ENCODE measurements at regions not wholly inside any gene's neighbourhood (a gene's known extent, or its start where the extent isn't known, plus 50 kb on each side); places are given as distances from the start of the nearest gene placed in this dataset.
"Not testable (repeated sequence)": the region's sequence is repeated elsewhere in the genome, so short reads cannot be mapped to it uniquely, and the experiment has no call there.

GRCh38 chr6:27809067-27809938 lies 102.9 kb downstream of the OR2B2 start:
- H3K4me3 ChIP-seq, result peak overlapping the region; percentile 43 to 66 (median 57)
- H3K27ac ChIP-seq, result peak overlapping the region in 15 of 21 experiments; percentile 6 to 87 (median 73)

GRCh38 chr6:27808242-27809066 lies 103.7 kb downstream of the OR2B2 start:
- Histone ChIP-seq H3K27ac (peak overlapping the region in 16 of 21 experiments; percentile 6 to 87 (median 71)), H3K4me3 (peak overlapping the region; percentile 35 to 66 (median 52))

GRCh38 chr6:27807441-27808241 lies 104.6 kb downstream of the OR2B2 start:
- Histone ChIP-seq H3K4me3 (peak overlapping the region; percentile 35 to 66 (median 52)), H3K27ac (peak overlapping the region; percentile 14 to 87 (median 72))

GRCh38 chr6:27806981-27807440 lies 105.2 kb downstream of the OR2B2 start:
- Histone ChIP-seq H3K4me3 (peak overlapping the region; percentile 35 to 66 (median 52)), H3K27ac (peak overlapping the region; percentile 14 to 87 (median 72))

- Histone ChIP-seq H3K27ac (no peak overlapping the region), H3K4me3 (no peak overlapping the region)
Measured at GRCh38 chr6:27805347-27805746, 106.8 kb downstream of the OR2B2 start.

- Histone ChIP-seq H3K27ac (no peak overlapping the region), H3K4me3 (no peak overlapping the region)
Measured at GRCh38 chr6:27804851-27805250, 107.3 kb downstream of the OR2B2 start.

- Histone ChIP-seq H3K4me3 (no peak overlapping the region), H3K27ac (no peak overlapping the region)
Measured at GRCh38 chr6:27800731-27801373, 111.3 kb downstream of the OR2B2 start.

GRCh38 chr6:27797960-27798359 lies 114.2 kb downstream of the OR2B2 start:
- Histone ChIP-seq H3K4me3 (no peak overlapping the region), H3K27ac (no peak overlapping the region)

GRCh38 chr6:27796736-27797481 lies 115.3 kb downstream of the OR2B2 start:
- not testable (repeated sequence) for H3K4me3 ChIP-seq, H3K27ac ChIP-seq

GRCh38 chr6:27795697-27796494 lies 116.3 kb downstream of the OR2B2 start:
- H3K27ac ChIP-seq, result no peak overlapping the region

GRCh38 chr6:27791182-27791943 lies 120.8 kb downstream of the OR2B2 start:
- peak overlapping the region; percentile 22 to 44 (median 31) for H3K4me3 ChIP-seq
- peak overlapping the region in 4 of 21 experiments; percentile 1 to 50 (median 16) for H3K27ac ChIP-seq

More at GRCh38 chr6:27795697-27796494, 116.3 kb downstream of the OR2B2 start:
- H3K4me3 ChIP-seq, result no peak overlapping the region

- H3K27ac ChIP-seq, H3K4me3 ChIP-seq: not testable (repeated sequence)
Measured at GRCh38 chr6:27788376-27788775, 123.8 kb downstream of the OR2B2 start.

- no peak overlapping the region for H3K4me3 ChIP-seq
- H3K27ac ChIP-seq, result no peak overlapping the region
Measured at GRCh38 chr6:27786048-27786447, 126.1 kb downstream of the OR2B2 start.

GRCh38 chr6:27785294-27785693 lies 126.9 kb downstream of the OR2B2 start:
- Histone ChIP-seq H3K4me3 (no peak overlapping the region), H3K27ac (no peak overlapping the region)

- Histone ChIP-seq H3K4me3 (no peak overlapping the region), H3K27ac (no peak overlapping the region)
Measured at GRCh38 chr6:27782748-27783147, 129.4 kb downstream of the OR2B2 start.

GRCh38 chr6:27778625-27779417 lies 133.4 kb downstream of the OR2B2 start:
- Histone ChIP-seq H3K4me3 (no peak overlapping the region), H3K27ac (no peak overlapping the region)
